ENCODE measurements at regions not wholly inside any gene's neighbourhood (a gene's known extent, or its start where the extent isn't known, plus 50 kb on each side); places are given as distances from the start of the nearest gene placed in this dataset.

DNA sequence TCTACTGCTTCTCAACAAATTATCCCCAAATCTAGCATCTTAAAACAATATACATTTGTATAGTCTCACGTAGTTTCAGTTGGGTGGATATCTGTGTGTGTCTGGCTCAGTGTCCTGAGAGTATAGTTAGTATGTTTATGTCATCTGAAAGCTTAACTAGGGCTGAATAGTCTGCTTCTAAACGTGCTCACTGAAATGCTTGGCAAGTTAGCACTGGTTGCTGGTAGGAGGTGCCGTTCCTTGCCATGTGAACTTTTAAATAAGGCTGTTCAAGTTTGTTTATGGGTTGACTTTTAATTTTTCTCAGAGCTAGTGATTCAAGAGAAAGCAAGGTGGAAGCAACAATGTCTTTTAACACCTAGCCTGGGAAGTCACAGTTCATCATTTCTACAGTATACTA is 1673.6 kb downstream of the PCDH7 start:
- DNase-seq = no peak

GRCh38 chr4:32394255-32394654 is 1674.1 kb downstream of the PCDH7 start:
- no peak for DNase-seq

DNA sequence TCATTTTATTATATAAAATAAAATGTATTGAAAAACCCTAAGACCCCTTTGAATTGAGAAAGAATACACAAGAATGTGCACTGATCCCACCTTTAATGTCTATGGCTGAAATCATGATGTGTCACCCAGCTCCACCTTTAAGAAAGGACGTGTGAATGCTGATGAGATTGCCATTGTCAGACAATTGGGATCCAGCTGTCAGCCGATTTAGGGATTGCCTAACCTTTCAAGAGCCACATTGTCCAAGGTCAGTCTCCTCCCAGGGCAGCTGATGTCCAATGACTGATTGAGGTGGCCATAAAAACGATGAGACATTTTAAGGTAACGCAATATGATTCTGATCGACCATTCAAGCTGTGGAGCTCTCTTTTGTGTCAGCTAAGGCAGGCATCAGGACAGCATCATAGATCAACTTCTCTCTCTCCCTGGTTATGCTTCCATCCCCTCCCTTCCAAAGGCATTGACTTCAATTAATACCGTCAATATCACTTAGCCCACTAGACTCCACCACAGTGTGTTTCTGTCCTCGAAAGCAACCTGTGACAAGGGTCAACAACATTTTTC is 1676.4 kb downstream of the PCDH7 start:
- DNase-seq = no peak

DNA sequence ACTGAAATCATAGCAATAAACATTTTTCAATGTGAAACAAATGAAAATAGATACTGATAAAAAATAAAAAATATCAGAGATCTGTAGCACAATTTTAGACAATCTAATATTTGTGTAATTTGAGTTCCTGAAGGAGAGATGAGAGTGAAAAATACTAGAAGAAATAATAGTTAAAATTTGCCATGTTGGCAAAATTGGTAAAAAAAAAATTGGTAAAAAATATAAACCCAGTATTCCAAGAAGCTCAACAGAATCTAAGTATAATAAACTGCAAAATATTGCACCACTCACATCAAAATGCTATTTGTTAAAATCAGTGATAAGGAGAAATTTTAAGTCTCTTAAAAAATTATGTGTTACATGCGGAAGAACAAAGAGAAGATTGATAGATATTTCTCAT is 1680.7 kb downstream of the PCDH7 start:
- no peak for DNase-seq

- DNase-seq = no peak
Measured at GRCh38 chr4:32417113-32417704, 1697.0 kb downstream of the PCDH7 start.

DNA sequence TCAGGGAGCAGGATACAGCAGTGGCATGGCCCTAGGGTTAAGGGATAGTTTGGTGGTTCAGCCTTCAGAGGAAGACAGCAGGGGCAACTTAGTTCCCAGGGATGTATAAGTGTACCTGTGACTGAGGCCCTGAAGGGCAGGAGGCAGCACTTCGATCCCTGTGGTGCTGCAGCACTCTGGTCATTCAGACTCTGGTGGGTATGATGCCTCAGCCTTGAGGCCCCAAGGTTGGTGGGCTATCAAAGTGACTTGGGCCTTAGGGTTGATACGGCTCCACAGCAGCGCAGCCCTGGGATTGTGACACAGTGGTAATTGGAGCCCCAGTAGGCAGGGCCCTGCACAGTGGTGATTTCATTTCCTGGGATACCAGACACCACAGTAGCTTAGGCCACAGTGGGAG is 1703.1 kb downstream of the PCDH7 start:
- DNase-seq = no peak

DNA sequence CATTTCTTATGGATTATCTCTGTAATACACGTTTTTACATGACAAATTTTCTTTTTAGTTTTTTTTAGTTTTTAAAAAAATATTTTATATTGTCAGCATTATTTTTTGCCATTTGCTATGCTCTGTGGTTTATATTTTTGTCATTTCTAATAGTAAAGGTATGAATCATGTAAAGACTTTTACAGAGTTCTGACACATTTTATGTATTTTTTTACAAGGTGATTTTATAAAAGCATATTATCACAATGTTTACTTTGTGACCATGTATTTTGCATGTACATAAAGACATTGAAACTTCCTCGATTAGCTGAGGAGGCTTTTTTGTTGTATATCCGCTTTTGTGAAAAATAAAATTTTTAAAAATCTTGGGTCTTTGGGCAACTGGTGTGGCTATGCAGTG is 1705.1 kb downstream of the PCDH7 start:
- DNase-seq = no peak

- DNase-seq = no peak
Measured at GRCh38 chr4:32427566-32427965, 1707.4 kb downstream of the PCDH7 start.

DNA sequence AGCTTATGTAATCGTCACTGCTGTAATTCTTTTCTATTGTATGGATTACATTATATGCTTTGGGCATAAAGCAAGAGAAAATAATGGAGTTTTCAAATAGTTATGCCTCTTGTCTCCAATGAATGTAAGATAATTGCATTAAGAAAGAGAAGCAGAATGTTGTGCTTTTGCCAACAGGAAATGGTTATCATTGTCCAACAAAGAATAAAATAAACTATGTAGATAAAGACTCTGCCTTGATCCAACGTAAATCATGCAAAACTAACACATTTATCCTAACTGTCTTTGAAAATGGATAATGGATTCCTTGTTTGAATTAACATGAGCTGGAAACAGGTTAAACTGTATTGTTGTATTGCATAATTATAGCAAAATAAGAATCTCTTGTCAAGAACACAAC is 1709.0 kb downstream of the PCDH7 start:
- DNase-seq = no peak

- DNase-seq = no peak
Measured at GRCh38 chr4:32435308-32435707, 1715.1 kb downstream of the PCDH7 start.

GRCh38 chr4:32436816-32437215 is 1716.6 kb downstream of the PCDH7 start:
- DNase-seq = no peak

- DNase-seq = no peak
Measured at GRCh38 chr4:32440391-32440790, 1720.2 kb downstream of the PCDH7 start.

GRCh38 chr4:32454482-32454881 is 1734.3 kb downstream of the PCDH7 start:
- DNase-seq = no peak

DNA sequence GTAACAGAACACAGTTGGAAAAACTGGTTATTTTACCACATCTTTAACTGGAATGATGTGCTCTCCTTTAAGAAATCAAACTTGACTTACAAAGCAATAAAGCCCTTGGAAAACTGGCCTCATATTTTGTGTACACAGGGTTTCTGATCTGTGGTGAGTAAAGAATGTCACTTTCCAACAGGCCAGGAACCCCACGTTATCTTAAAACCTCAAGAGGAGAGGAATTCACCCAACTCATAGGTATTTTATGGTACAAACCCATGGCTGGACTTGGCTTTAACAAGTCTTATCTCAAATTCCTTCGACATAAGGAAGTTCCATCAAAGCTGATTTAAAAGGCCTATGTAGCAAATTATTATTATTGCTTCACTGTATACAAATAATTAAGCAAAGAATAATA is 1735.1 kb downstream of the PCDH7 start:
- no peak for DNase-seq

DNA sequence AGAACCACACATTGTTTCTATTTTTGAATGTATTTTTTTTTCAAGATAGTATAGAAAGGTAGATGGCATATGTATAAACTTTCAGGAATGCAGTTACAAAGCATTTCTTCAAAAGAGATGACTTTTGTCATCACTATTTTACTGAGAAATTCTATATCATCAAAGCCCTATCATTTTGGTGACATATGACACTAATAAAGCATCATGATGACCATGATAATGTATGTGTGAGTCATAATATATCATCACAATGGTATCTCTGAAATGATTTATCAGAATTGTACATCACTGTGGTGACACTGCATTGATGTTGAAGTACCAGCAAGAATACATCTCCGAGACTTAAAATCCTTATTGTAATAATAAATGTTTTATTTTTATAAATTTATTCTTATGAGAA is 1740.8 kb downstream of the PCDH7 start:
- DNase-seq = no peak

DNA sequence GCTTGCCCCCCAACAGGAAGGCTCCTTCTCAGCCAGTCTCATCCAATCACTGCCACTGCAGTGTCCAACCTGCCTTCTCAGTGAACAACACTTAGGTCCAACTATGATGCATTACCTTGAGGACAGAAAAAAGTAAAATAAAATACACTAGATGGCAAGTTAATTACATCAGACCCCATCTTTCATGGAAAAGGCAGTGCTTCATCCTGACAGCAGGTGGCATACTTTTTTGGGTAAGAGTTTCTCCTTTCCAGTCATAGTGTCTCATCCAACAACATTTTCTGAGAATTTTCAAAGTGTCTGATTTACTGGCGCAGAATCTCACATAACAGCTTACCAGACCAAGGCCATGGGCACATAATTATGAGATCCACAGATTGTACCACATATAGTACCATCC is 1742.8 kb downstream of the PCDH7 start:
- no peak for DNase-seq

GRCh38 chr4:32470087-32470585 is 1750.0 kb downstream of the PCDH7 start:
- no peak for DNase-seq

DNA sequence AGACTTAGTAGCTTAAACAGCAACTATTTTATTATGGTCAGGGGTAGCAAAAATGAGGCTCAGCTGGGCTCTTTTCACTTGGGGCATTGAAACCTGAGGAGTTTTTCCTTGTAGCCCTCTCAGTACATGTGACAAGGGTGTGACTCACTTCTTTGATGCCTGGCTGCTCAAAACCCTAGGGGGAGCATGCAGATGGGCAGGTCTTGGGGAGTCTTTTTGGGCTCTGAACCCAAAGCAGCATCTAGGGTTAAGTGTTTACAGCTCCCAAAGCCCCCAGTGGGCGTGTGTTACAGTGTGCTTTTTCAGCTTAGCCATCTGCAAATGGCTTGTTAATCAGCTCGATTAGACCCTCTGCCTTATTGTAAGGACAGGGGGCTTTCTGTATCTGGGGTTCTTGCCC is 1752.7 kb downstream of the PCDH7 start:
- no peak for DNase-seq

DNA sequence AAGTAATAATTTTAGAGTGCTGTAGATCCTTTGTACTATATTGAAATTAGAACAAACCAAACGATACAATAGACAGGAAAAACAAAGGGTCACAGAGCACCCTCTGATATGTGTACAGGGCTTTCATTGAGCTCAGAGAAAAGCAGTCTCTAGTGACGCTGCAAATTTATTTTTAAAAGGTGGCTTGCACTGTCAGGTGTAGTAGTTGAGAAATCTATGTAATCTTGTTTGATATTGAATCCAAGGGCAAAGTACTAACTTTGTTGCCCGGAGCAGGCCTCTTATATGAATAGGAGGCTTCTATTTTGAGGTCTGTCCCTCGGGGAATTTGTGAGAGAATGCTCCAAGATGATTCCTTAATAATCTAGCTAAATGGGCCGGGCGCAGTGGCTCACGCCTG is 1755.5 kb downstream of the PCDH7 start:
- no peak for DNase-seq

GRCh38 chr4:32477518-32477917 is 1757.3 kb downstream of the PCDH7 start:
- DNase-seq = no peak

DNA sequence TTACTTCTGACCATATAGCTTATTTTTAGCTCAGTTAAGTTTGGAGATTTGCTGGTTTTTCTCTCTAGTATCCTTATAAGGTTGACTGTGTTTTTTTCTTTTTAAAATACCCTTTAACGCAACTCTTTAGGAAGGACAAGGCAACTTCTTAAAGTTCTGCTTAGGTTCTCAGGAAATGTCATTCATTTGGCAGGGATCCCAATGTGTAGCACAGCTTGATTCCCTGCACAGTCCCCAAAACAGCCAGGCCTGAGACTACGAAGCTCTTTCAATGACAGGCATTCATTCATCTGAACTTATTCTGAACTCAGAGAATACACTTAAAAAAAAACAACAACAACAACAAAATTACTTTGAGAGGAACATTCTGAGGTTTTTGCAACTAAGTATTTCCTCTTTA is 1765.8 kb downstream of the PCDH7 start:
- no peak for DNase-seq

DNA sequence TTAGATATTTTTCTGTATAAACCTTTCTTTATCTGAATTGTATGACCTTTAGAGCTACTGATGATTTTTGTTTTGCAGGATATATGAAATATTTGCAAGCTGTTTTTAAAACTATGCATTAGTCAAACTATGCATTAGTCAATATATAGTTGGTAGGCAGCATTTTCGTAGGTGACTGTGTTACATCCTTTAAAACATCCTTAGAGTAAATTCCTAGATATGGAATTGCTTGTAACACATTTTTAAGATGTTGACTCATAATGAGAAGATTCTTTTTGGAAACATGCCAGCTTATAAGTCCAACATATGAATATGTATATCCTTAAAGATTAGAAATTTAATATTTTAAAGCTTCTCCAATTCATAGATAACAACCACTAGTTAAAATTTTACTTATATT is 1768.5 kb downstream of the PCDH7 start:
- DNase-seq = no peak

- no peak for DNase-seq
Measured at GRCh38 chr4:32499171-32499570, 1779.0 kb downstream of the PCDH7 start.

- DNase-seq = no peak
Measured at GRCh38 chr4:32503241-32503640, 1783.1 kb downstream of the PCDH7 start.

DNA sequence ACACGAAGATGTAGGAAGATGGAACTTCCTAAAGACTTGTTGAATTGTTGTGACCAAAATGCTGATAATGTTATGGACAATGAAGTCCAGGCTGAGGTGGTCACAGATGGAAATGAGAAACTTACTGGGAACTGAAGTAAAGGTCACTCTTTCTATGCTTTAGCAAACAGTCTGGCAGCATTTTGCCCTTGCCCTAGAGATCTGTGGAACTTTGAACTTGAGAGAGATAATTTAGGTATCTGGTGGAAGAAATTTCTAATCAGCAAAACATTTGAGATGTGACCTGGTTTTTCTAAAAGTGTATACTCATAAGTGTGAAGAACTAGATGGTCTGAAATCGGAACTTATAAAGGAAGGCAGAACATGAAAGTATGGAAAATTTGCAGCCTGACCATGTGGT is 1785.9 kb downstream of the PCDH7 start:
- no peak for DNase-seq

All from right hindlimb (tissue), 1 donor.